ENCODE measurements at regions not wholly inside any gene's neighbourhood (a gene's known extent, or its start where the extent isn't known, plus 50 kb on each side); places are given as distances from the start of the nearest gene placed in this dataset.

DNA sequence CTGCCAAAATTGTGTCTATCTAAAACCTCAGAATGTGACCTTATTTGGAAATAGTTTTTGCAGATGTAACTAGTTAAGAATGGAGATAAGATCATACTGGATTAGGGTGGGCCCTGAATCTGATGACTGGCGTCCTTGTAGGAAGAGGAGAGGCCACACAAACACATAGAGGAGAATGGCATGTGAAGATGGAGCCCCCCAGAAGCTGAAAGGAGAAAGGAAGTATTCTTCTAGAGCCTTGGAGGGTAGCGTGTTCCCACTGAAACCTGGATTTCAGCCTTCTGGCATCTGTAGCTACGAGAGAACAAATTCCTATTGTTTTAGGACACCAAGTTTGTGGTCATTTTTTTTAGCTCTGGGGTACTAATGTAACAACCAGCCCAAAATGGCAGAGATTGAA is 423.0 kb upstream of the TPM1 start:
- TF ChIP-seq, protein P1, sequence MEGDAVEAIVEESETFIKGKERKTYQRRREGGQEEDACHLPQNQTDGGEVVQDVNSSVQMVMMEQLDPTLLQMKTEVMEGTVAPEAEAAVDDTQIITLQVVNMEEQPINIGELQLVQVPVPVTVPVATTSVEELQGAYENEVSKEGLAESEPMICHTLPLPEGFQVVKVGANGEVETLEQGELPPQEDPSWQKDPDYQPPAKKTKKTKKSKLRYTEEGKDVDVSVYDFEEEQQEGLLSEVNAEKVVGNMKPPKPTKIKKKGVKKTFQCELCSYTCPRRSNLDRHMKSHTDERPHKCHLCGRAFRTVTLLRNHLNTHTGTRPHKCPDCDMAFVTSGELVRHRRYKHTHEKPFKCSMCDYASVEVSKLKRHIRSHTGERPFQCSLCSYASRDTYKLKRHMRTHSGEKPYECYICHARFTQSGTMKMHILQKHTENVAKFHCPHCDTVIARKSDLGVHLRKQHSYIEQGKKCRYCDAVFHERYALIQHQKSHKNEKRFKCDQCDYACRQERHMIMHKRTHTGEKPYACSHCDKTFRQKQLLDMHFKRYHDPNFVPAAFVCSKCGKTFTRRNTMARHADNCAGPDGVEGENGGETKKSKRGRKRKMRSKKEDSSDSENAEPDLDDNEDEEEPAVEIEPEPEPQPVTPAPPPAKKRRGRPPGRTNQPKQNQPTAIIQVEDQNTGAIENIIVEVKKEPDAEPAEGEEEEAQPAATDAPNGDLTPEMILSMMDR (IDR thresholded peaks at IDR 0.05 in 8 of 11, conservative IDR thresholded peaks at IDR 0.05 in 3 of 11): no peak
- TF ChIP-seq POLR2A (IDR thresholded peaks at IDR 0.05): no peak
